AG20443 (cell line): ENCODE measurements at regions not wholly inside any gene's neighbourhood (a gene's known extent, or its start where the extent isn't known, plus 50 kb on each side); places are given as distances from the start of the nearest gene placed in this dataset.
"Not testable (repeated sequence)": the region's sequence is repeated elsewhere in the genome, so short reads cannot be mapped to it uniquely, and the experiment has no call there.

Experiments used
- DNase-seq: peaks from one replicate; pipeline ENCODE4 v3.0.0; 2012; ENCODE audit warnings: low spot score, mixed read lengths

DNA sequence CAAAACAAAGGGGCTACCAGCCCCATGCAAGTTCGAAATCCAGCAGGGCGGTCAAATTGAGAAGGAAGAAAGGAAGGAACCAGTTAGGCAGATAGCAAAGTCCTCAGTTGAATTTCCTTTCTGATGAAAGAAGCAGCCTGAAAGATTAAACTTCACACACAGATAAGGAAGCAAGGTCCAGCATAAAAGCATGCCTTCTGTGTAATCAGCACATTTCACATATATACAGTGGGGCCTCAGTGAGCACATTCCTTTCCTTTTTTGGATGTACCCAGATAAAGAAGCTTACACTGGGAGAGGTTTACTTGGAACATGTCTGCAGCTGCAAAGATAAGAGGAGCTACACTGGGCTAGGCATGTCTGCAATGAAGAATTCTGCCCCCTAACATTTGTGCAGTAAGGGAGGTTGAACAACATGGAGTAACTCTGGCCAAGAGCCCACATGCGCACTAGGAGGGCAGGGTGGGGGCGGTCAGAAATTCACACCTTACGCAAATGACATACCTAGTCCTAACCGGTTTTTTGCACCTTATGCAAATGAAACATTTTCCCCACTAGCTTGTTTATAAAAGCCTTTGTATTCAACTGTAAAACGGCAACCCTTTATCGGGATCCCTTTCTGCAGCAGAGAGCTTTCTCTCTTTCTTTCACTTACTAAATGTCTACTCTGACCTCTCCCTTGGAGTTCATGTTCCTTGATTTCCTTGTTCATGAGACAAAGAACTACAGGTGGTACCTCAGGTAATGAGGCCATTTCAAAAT is 149.7 kb upstream of the FBXL17 start:
- no peak for DNase-seq

DNA sequence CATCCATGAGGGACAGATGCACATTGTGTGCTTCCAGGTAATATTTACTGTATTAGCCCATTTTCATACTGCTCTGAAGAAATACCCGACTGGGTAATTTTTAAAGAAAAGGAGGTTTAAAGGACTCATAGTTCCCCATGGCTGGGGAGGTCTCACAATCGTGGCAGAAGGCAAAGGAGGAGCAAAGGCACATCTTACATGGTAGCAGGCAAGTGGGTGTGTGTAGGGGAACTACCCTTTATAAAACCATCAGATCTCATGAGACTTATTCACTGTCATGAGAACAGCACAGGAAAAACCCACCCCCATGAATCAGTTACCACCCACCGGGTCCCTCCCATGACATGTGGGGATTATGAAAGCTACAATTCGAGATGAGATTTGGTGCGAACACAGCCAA is 148.8 kb upstream of the FBXL17 start:
- DNase-seq: no peak

DNA sequence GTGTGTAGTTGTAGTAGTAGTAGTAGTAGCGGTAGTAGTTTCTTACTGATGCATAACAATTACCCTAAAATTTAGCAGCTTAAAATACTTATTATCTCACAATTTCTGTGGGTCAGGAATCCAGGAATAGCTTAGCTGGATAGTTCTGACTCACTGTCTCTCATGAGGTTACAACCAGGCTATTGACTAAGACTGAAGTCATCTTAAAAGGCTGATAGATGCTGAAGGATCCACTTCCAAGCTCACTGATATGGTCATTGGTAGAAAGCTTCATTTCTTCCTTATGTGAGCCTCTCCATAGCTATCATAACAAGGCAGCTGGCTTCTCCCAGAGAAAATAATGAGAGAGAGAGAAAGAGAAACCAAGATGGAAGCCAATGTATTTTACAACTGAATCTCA is 147.5 kb upstream of the FBXL17 start:
- DNase-seq: peak; percentile 46

DNA sequence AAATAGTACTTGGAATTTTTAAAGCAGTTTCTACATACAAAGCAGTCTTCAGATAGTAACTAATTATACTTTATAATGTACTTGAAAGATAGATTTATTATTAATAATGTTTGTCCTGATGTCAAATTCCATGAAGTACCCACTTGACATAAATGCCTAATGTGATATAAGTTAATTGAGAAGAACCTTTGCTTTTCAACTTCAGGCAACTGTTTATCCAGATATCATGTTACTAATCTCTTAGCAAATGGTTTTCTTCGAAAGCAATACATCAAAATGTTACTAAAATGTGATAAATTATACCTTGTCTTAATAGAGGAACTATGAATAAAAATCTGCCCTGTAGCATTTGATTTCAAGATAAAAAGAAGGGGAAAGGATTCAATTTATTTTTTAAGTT is 146.8 kb upstream of the FBXL17 start:
- DNase-seq: no peak

DNA sequence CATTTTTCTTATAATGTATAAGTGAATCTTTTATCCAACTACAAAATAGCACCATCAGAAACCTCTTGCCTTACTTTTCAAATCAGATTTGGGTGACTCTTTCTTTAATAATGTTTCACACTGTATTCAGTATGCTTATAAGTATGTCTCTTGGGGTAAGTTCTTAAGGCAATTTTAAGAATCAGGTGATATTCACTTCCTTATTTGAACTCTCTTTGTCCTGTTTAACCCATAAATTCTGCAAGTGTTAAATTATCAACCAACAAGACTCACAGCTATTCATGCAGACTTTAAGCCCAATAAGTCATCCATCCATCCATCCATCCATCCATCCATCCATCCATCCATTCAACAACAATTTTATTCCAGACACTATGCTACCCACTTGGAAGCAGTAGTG is 142.7 kb upstream of the FBXL17 start:
- no peak for DNase-seq

DNA sequence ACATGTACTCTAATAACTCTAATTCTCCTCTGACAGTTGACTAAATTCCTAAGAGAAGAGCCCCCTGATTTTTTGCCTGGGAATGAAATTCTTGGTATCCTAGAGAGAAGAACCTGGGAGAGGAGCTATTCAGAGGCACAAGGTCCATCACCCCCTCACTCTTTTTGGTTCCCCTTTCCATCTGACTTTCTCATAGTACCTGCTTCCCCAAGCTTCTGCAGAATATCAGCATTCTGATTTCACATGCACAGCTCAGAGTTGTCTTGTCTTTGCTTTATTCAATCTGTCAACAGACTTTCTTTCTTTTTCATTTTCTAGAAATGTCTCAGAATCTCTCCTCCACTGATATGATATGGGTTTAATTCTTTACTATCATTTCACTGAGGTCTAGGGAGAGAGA is 141.5 kb upstream of the FBXL17 start:
- no peak for DNase-seq

DNA sequence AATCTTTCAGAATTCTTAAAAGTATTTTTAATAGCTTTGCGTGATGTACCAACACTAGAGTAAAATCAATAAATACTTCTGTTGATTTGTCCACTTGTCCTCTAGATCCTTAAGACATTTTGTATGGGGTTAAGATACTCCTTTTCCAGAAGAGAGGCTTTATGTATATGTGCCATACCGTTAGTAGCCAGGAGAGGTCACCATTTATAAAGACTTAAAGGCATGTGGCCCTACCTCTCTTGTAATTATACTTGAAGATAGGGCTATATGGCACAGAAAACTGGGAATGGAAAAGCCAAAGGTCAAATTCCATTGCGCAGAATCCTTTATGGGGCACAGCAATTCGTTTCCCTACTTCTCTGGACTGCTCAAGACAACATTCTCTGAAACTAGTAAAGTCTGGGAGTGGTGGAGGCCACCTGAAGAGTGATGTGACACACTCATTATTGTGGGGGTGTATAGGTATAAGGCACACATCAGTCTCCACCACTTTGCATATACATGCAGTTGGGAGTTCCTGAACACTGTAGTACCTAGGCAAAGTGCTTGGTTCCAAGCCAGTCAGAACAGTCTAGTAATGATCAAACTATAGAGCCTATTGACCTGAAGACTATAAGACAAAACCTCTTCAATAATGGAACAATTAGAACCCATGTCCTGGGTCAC is 140.1 kb upstream of the FBXL17 start:
- DNase-seq: peak; percentile 61

DNA sequence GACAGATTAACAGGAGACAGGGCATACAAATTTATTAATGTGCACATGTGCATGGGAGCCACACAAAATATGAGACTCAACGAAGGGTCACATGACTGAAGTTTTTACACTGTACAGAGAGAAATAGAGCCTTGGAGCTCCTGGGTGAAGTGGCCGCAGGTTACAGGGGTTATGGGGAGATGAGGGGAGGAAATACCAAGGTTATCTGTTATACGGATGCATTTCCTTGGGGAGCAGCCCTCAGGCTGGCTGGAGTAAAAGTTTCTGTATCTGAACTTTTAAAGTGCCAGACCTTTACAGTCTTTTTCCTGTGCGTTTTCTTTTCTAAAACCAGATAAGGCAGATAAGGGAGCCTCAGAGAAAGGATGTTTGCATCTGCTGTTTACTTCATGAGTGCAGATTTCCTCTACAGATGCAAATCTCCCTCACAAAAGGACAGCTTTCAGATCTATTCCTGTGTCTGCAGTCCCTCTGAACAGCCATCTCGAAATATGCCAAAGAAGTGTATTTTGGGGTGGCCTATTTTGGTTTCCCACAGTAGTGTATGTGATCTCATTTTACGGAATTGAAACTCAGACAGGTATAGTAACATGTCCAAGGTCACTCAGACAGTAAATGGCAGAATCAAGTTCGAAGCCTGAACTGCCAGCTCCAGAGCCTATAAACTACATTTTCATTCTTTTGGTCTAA is 139.3 kb upstream of the FBXL17 start:
- no peak for DNase-seq

DNA sequence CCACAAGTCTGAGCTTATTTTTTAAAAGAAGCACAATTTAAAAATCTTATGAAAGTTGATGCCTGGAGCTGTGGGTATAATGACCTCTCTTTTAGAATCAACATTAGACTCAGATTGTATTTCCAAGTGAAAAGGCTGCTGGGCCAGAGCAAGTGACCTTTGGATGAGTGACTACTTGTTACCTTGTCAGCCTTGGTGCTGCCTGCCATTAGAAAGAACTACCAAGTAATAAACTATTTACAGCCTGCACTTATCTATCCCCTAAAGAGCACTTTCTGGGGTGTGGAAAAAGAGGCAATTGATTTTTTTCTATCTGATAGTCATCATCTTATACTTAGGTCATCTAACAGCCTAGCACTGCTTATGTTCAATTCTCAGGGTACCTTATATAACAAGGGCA is 134.9 kb upstream of the FBXL17 start:
- no peak for DNase-seq

DNA sequence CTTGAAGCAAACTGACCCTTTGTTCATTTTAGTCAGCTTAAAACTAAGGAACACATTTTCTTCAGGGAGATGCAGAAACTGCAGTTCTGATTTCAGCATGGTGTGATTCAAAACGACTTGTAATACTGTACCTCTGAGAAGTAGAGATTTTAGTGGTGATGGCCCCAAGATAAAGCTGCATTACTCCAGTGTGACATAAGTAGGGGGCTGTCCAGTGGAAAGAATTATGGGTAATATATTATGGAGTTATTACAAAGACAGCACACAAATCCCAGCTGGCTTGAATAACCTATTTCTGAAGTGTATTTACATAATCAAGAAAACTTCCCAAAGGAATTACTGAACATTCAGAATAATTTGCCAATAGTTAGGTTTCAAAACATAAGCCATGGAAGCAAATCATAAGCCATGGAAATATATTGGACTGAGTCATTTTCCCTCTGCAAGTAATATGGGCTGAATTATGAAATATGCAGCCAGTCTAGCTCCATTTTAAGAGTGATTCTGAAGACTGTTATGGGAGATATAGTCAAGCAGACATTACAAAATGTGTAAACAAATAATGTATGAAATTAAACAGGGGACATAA is 133.7 kb upstream of the FBXL17 start:
- DNase-seq: no peak

DNA sequence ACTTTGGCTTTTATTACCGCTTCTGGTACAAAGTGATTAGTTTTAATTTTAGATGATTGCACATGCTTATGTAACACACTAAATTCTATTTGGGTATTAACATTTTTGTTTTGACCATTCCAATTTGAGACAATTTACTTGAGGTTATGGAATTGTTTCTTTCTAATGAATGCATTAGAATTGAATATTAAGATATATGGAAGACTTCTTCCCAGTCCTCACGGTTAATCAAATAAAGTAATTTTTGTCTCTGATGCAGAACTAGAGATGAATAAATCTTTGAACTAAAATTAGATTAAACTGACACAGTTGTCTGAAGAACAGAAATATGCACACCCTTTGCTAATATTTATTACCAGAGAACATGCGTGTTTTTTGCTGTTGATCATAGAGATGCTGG is 127.1 kb upstream of the FBXL17 start:
- DNase-seq: no peak

DNA sequence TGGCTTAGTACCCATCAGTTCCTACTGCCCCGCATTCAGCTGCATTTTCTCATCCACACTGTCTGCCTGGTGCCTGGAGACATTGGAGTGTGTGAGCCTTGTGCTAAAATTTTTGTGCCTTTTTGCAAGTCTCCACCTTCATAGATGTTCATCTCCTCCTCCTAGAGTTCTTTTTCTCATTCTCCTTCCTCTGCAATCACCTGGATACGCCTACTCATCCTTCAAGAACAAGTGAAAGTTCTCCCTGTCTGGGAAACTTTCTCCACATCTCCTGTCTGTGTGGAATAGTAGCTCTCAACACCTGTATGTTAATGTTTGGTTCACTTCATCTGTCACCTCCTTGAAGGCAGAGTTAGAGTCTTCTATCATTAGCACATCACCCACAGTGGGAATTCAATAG is 125.7 kb upstream of the FBXL17 start:
- no peak for DNase-seq

DNA sequence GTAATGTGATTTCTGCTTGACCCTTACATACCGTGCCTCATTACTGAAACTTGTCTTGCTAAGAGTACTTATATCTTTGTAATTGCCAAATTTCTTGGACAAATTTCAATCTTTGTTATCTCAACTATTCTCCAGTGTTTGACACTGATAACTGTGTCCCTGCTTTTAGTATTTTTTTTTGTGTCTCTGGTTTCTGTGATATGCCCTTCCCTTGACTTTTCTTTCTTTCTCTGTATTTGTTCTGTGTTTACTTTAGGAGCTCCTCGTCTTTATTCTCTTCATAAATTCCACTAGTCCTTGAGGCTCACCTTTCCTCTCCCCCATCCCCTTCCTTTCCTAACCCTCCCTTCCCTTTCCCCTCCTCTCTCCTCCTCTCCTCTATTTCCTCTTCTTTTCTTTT is 123.7 kb upstream of the FBXL17 start:
- no peak for DNase-seq

DNA sequence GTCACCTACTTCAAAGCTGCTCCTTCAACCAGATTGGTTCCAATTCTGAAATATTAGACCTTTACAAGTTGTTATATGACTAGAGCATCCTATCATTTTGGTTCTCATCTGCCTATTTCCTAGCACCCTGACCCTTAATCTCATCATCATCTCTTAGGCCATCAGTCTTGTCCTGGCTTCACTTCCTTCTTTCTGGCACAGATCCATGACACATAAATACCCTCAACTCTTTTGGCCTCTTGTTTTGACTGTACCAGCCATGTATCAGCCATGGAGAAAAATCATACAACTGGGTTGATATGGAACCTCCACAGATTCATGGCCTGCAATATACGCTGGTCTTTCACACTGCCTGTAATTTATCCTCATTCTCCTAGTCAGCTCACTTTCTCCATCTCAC is 123.1 kb upstream of the FBXL17 start:
- no peak for DNase-seq

DNA sequence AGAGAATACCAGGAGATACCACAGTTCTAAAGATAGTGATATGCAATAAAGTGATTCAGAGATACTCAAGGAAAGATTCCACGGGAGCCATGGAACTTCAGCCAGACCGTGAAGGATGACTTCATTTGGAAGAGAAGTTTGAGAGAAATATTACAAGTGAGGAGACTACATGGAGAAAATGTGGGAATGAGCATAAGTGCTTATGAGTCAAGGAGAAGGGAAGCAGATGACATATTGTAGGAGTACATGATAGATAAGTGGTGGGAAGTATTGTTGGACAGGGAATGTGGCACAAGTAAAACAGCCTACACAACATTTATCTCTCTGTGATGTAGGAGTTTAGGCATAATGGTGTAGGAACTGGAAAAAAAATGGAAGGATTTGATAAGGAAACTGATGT is 122.1 kb upstream of the FBXL17 start:
- no peak for DNase-seq

DNA sequence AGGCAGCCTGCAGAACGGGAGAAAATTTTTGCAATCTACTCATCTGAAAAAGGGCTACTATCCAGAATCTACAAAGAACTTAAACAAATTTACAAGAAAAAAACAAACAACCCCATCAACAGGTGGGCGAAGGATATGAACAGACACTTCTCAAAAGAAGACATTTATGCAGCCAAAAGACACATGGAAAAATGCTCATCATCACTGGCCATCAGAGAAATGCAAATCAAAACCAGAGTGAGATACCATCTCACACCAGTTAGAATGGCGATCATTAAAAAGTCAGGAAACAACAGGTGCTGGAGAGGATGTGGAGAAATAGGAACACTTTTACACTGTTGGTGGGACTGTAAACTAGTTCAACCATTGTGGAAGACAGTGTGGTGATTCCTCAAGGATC is 113.7 kb upstream of the FBXL17 start:
- not testable (repeated sequence) for DNase-seq

DNA sequence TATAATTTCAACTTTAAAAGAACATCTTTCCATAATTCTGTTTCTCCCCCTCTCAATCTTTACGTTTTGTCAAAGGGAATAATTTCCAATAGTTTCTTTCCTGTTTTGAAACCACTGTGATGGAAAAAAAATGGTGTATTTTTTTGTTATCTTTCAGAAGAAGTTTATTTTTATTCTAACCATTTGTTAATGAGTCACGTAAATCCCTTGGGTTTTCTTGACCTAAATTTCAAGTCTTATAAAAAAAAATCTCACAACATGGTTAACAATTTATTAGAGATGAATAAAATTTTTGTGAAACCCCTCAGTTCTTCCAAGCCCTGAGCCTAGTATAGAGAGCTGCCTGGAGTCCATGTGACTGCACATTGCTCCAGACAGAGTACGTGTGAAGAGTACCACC is 106.1 kb upstream of the FBXL17 start:
- DNase-seq: no peak

DNA sequence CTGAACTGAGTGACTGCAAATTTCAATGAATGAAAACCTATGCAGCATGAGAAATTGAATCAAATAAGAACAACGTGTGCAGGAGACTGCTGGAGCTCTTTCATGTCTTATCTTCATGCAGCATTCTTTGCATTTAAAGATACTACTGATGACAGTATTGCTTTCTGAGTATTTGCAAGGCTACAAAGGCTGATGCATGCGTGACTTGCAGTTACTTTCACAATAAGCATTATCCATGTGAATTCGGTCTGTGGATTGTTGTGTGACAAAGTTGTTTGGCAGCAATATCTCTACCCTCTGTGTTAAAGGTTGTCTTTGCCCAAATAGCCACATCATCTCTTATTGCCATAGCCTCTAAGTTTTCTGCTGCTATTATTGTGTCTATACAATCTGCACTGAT is 102.1 kb upstream of the FBXL17 start:
- DNase-seq: no peak

DNA sequence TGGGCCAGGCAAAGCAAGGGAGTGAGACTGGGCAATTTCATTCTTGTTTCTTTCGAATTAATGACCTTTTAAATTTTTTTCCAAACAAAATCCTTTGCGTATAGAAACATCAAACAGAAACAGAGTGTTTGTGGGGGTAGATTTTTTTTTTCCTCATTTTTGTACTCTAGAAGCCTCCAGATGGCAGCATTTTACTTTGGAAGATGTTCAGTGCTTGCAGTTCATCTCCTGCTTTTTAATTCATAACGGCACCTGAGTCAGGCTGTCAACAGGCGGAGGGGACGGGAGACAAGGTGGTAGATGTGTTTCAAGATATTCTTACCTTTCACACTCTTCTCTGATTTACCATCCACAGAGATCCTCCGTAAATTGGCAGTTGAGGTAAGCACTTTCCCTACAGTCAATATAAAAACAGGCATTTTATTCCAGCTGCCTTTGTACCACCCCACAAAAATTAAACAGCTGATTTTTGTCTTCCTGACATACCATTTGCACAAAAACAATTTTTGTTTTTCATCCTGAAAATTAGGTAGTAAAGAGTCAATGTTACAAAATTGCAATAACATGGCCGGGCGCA is 99.5 kb upstream of the FBXL17 start:
- peak; percentile 25 for DNase-seq

DNA sequence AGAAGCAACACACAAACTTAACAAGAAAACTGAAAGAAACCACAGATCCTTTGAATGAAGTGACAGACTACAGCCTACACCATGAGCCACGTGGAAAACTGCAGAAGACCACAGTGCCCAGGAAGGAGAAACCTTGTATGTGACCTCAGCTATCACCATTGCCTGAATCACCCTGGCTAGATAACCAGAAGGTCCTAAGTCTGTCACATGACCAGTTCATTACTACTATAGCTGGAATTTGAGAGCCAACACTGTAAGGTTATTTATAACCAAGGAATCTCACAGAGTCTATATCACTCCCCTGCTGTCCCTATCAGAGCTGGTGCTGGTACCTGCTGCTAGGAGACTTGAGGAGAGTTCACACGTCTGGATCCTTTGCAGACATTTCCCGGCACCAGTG is 90.3 kb upstream of the FBXL17 start:
- peak; percentile 10 for DNase-seq

DNA sequence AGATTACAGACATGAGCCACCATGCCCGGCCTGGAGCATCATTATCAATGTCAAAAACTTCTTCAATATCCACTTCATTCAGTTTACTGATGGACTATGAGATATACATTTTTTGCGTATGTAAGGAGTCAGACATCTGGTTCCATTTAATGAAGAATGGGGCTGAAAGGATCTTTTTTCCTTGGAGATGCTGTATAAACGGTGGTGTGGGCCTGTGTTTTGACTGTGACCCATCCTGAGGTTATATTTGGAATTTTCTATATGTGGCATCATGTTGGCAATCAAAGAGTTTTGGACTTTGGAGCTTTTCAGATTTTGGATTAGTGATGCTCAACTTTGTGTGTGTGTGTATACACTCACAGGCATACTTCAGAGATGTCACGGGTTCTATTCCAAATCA is 85.7 kb upstream of the FBXL17 start:
- DNase-seq: no peak

DNA sequence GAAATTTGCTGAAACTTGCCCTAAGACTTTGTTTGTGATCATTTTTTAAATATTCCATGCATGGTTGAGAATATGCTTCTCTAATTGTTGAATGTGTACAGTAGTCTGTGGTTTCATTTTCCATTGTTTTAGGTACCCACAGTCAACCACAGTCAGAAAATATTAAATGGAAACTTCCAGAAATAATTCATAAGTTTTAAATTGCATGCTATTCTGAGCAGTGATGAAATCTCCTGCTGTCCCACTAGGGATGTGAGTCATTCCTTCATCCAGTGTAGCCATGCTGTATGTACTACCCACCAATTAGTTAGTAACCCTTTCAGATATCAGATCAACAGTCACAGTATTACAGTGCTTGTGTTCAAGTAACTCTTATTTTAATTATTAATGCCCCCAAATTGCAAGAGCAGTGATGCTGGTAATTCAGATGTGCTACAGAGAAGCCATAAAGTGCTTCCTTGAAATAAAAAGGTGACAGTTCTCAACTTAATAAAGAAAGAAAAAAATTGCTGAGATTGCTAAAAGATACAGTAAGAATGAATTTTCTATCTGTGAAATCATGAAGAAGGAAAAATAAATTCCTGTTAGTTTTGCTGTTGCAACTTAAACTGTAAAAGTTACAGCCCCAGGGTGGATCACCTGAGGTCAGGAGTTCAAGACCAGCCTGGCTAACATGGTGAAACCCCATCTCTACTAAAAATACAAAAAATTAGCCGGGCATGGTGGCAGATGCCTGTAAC is 79.9 kb upstream of the FBXL17 start:
- DNase-seq: peak; percentile 62
